Astrocyte of the cerebellum (primary cell): ENCODE measurements at regions not wholly inside any gene's neighbourhood (a gene's known extent, or its start where the extent isn't known, plus 50 kb on each side); places are given as distances from the start of the nearest gene placed in this dataset.

Source experiments
- DNase-seq: peaks from one replicate; pipeline ENCODE4 v3.0.0-alpha.2; 2011; ENCODE audit warnings: low read depth
- H3K4me3 ChIP-seq: 2 replicates; pipeline ENCODE4 v1.5.1; 2011; ENCODE audit warnings: mild to moderate bottlenecking, low read depth, low read length, moderate library complexity
- in situ Hi-C: cut with HindIII; loops from 2 replicates; pipeline ENCODE4 v1.10.0; 2017; ENCODE audit warnings: low sequenced_read_pairs
- TF ChIP-seq, protein P1 (sequence below): IDR thresholded peaks from 2 replicates; pipeline ENCODE4 v1.5.1; 2012; ENCODE audit warnings: low read length, low read depth, moderate library complexity, mild to moderate bottlenecking; ENCODE audit errors: missing control alignments

- TF ChIP-seq, protein P1, sequence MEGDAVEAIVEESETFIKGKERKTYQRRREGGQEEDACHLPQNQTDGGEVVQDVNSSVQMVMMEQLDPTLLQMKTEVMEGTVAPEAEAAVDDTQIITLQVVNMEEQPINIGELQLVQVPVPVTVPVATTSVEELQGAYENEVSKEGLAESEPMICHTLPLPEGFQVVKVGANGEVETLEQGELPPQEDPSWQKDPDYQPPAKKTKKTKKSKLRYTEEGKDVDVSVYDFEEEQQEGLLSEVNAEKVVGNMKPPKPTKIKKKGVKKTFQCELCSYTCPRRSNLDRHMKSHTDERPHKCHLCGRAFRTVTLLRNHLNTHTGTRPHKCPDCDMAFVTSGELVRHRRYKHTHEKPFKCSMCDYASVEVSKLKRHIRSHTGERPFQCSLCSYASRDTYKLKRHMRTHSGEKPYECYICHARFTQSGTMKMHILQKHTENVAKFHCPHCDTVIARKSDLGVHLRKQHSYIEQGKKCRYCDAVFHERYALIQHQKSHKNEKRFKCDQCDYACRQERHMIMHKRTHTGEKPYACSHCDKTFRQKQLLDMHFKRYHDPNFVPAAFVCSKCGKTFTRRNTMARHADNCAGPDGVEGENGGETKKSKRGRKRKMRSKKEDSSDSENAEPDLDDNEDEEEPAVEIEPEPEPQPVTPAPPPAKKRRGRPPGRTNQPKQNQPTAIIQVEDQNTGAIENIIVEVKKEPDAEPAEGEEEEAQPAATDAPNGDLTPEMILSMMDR: no peak
- in situ Hi-C loops: no loop called here
Observed at GRCh38 chr3:144317961-144318360, 346.3 kb downstream of the DIPK2A start.

GRCh38 chr3:144324076-144324475 lies 352.5 kb downstream of the DIPK2A start:
- TF ChIP-seq, protein P1: no peak
- DNase-seq: no peak
- H3K4me3 ChIP-seq: no peak overlapping the region
- in situ Hi-C loops: no loop called here

More at GRCh38 chr3:144317961-144318360, 346.3 kb downstream of the DIPK2A start:
- DNase-seq: no peak
- H3K4me3 ChIP-seq: no peak overlapping the region

DNA sequence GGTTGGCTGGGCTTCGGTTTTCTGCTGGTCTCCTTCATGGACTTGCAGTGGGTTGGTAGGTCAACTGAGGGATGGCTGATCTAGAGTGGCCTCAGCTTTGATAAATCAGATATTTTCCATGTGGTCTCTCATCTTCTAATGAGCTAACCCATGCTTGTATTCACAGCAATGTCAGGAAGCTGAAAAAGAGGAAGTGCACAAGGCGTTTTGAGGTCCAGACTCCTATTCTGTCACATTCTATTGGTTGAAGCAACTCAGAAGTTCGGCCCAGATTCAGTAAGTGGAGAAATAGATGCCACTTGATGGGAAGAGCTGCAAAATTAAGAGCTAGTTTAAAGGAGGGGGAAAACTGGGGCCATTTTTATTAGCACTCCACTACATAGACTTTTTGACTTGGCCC lies 361.2 kb downstream of the DIPK2A start:
- no peak for DNase-seq
- H3K4me3 ChIP-seq: no peak overlapping the region
- in situ Hi-C loops: no loop called here
- TF ChIP-seq, protein P1: no peak

DNA sequence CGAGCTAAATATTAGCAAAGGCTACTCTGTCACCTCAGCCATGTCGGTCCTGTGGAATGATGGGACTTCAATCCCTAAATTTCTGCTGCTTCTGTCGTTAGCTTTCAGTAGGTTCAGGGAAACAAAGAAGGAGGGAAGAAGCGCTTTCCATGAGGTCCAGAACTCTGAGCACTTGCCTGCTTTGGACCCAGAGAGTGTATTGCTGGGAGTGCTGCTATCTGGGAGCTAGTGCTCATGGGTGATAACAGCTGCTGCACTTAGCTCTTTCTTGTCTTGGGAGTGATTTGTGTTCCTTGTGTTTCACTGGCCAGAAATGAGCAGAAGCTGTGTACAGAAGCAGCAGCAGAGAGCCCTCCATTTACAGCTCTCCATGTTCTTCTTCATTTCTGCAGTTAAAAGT lies 369.8 kb downstream of the DIPK2A start:
- no peak for DNase-seq
- in situ Hi-C loops: no loop called here
- TF ChIP-seq, protein P1: no peak
- H3K4me3 ChIP-seq: no peak overlapping the region

GRCh38 chr3:144343343-144343742 lies 371.7 kb downstream of the DIPK2A start:
- no peak overlapping the region for H3K4me3 ChIP-seq
- TF ChIP-seq, protein P1: no peak
- DNase-seq: no peak
- in situ Hi-C loops: no loop called here

- TF ChIP-seq, protein P1: no peak
- in situ Hi-C loops: no loop called here
- no peak for DNase-seq
- H3K4me3 ChIP-seq: no peak overlapping the region
Observed at GRCh38 chr3:144343777-144344176, 372.2 kb downstream of the DIPK2A start.

- no peak for DNase-seq
- in situ Hi-C loops: no loop called here
- H3K4me3 ChIP-seq: no peak overlapping the region
- TF ChIP-seq, protein P1: no peak
Observed at GRCh38 chr3:144344925-144345548, 373.4 kb downstream of the DIPK2A start.
